ENCODE measurements at regions not wholly inside any gene's neighbourhood (a gene's known extent, or its start where the extent isn't known, plus 50 kb on each side); places are given as distances from the start of the nearest gene placed in this dataset.
A peak's percentile ranks its signal among the peaks of the same experiment; 100 is the strongest.
"Not testable (repeated sequence)": the region's sequence is repeated elsewhere in the genome, so short reads cannot be mapped to it uniquely, and the experiment has no call there.

GRCh38 chr1:10940451-10940804 is 72.0 kb upstream of the TARDBP start:
- DNase-seq (ENCODE audit: low read depth in 2 of 2), result no peak

- DNase-seq (ENCODE audit: low read depth in 2 of 2), result no peak
Observed at GRCh38 chr1:10940838-10941237, 71.6 kb upstream of the TARDBP start.

GRCh38 chr1:10941891-10942541 is 70.4 kb upstream of the TARDBP start:
- DNase-seq (ENCODE audit: low read depth in 2 of 2), result peak; percentile 56 to 68

- DNase-seq (ENCODE audit: low read depth in 2 of 2), result no peak
Observed at GRCh38 chr1:10942542-10942912, 69.9 kb upstream of the TARDBP start.

- DNase-seq (ENCODE audit: low read depth in 2 of 2), result no peak
Observed at GRCh38 chr1:10943041-10943440, 69.4 kb upstream of the TARDBP start.

- DNase-seq (ENCODE audit: low read depth in 2 of 2), result no peak
Observed at GRCh38 chr1:10943991-10944730, 68.3 kb upstream of the TARDBP start.

GRCh38 chr1:10945991-10946509 is 66.4 kb upstream of the TARDBP start:
- DNase-seq (ENCODE audit: low read depth in 2 of 2), result no peak

GRCh38 chr1:10947181-10947580 is 65.3 kb upstream of the TARDBP start:
- DNase-seq (ENCODE audit: low read depth in 2 of 2), result no peak

- no peak for DNase-seq (ENCODE audit: low read depth in 2 of 2)
Observed at GRCh38 chr1:10947691-10948462, 64.6 kb upstream of the TARDBP start.

GRCh38 chr1:10948463-10948775 is 64.0 kb upstream of the TARDBP start:
- no peak for DNase-seq (ENCODE audit: low read depth in 2 of 2)

- DNase-seq (ENCODE audit: low read depth in 2 of 2), result no peak
Observed at GRCh38 chr1:10950316-10951172, 61.9 kb upstream of the TARDBP start.

GRCh38 chr1:10951298-10951697 is 61.2 kb upstream of the TARDBP start:
- DNase-seq (ENCODE audit: low read depth in 2 of 2), result not testable (repeated sequence)

- DNase-seq (ENCODE audit: low read depth in 2 of 2), result no peak
Observed at GRCh38 chr1:10951961-10952360, 60.5 kb upstream of the TARDBP start.

- DNase-seq (ENCODE audit: low read depth in 2 of 2), result no peak
Observed at GRCh38 chr1:10953505-10954193, 58.8 kb upstream of the TARDBP start.

GRCh38 chr1:10957133-10957532 is 55.3 kb upstream of the TARDBP start:
- no peak for DNase-seq (ENCODE audit: low read depth in 2 of 2)

GRCh38 chr1:10958614-10959013 is 53.8 kb upstream of the TARDBP start:
- DNase-seq (ENCODE audit: low read depth in 2 of 2), result no peak

- peak; percentile 78 to 91 for DNase-seq (ENCODE audit: low read depth in 2 of 2)
Observed at GRCh38 chr1:10960411-10961299, 51.8 kb upstream of the TARDBP start.

- DNase-seq (ENCODE audit: low read depth in 2 of 2), result no peak
Observed at GRCh38 chr1:10961300-10961833, 51.1 kb upstream of the TARDBP start.

GRCh38 chr1:10962483-10962882 is 50.0 kb upstream of the TARDBP start:
- no peak for DNase-seq (ENCODE audit: low read depth in 2 of 2)
